Subcutaneous abdominal adipose tissue (tissue), 5 donors: ENCODE measurements at regions not wholly inside any gene's neighbourhood (a gene's known extent, or its start where the extent isn't known, plus 50 kb on each side); places are given as distances from the start of the nearest gene placed in this dataset.

Source experiments
- H3K27ac ChIP-seq: one replicate; pipeline ENCODE4 v1.7.0; 2013; ENCODE audit warnings: low read depth, mild to moderate bottlenecking, inconsistent platforms, low read length, moderate library complexity
- H3K27me3 ChIP-seq, 5 donors: one replicate each; pipeline ENCODE4 v1.7.0; 2013; ENCODE audit warnings: low read length in 5 of 5, inconsistent platforms in 1 of 5; ENCODE audit not compliant: control insufficient read depth in 5 of 5, insufficient read depth in 4 of 5
- H3K36me3 ChIP-seq, 5 donors: one replicate each; pipeline ENCODE4 v1.7.0; 2013; ENCODE audit warnings: low read length in 5 of 5; ENCODE audit not compliant: control insufficient read depth in 5 of 5, insufficient read depth in 5 of 5
- H3K4me1 ChIP-seq, 5 donors: one replicate each; pipeline ENCODE4 v1.7.0; 2013; ENCODE audit warnings: low read length in 5 of 5, mild to moderate bottlenecking in 3 of 5, moderate library complexity in 1 of 5; ENCODE audit not compliant: control insufficient read depth in 5 of 5, insufficient read depth in 5 of 5
- H3K4me3 ChIP-seq, 5 donors: one replicate each; pipeline ENCODE4 v1.7.0; 2013; ENCODE audit warnings: low read length in 5 of 5, low read depth in 1 of 5
- H3K9ac ChIP-seq, 5 donors: one replicate each; pipeline ENCODE4 v1.7.0; 2013; ENCODE audit warnings: low read length in 5 of 5, mild to moderate bottlenecking in 4 of 5, moderate library complexity in 3 of 5
- H3K9me3 ChIP-seq, 5 donors: one replicate each; pipeline ENCODE4 v1.7.0; 2013; ENCODE audit warnings: low read length in 5 of 5; ENCODE audit not compliant: control insufficient read depth in 5 of 5
- donor health status: healthy.
- donor health status: healthy.
- donor health status: healthy.
- donor health status: healthy.
- donor health status: healthy.

- peaks cover 0 to 24% (median 2%) of the 10 kb centered on the region in 5 donors for H3K4me1 ChIP-seq
- no peak overlapping the region for H3K4me3 ChIP-seq
- peaks cover 0 to 6% (median 0%) of the 10 kb centered on the region in 5 donors for H3K9me3 ChIP-seq
- no peaks in the 10 kb centered on the region for H3K36me3 ChIP-seq
- peaks cover 0 to 11% (median 0%) of the 10 kb centered on the region in 5 donors for H3K27me3 ChIP-seq
- H3K27ac ChIP-seq = no peak overlapping the region
- no peak overlapping the region for H3K9ac ChIP-seq
Observed at GRCh38 chr19:56964410-56964920, 123.9 kb upstream of the PEG3 start.

DNA sequence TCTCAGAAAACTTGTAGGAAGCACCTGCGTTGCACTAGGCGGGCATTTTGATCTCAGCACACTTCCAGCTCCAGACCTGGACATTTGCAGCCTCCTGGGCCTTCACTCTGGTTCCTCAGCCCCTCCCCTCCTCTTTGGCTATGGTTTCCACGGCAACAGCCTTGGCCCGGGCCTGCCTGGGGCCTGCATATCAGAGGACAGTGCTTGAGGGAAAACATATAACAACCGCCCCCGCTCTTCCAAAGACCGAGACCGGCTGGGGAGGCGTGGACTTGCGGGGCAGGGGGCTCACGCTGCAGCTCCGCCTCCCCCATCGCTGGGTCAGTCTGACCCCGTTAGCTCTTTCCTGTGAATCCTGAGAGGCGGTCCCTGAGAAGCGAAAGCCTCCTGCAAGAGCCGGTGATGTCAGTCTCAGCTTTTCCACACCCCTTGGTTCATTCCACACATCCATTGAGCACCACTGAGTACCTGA, 125.7 kb upstream of the PEG3 start:
- H3K4me3 ChIP-seq = no peak overlapping the region
- H3K36me3 ChIP-seq = no peaks in the 10 kb centered on the region
- peaks cover 0 to 6% (median 0%) of the 10 kb centered on the region in 5 donors for H3K9me3 ChIP-seq
- peaks cover 1 to 28% (median 7%) of the 10 kb centered on the region in 5 donors for H3K4me1 ChIP-seq
- H3K9ac ChIP-seq = no peak overlapping the region
- no peak overlapping the region for H3K27ac ChIP-seq
- peaks cover 0 to 11% (median 0%) of the 10 kb centered on the region in 5 donors for H3K27me3 ChIP-seq

- Histone ChIP-seq H3K27me3 (peaks cover 0 to 11% (median 0%) of the 10 kb centered on the region in 5 donors), H3K4me3 (no peak overlapping the region), H3K9ac (no peak overlapping the region), H3K4me1 (peaks cover 1 to 28% (median 7%) of the 10 kb centered on the region in 5 donors), H3K27ac (no peak overlapping the region), H3K9me3 (peaks cover 0 to 6% (median 0%) of the 10 kb centered on the region in 5 donors), H3K36me3 (no peaks in the 10 kb centered on the region)
Observed at GRCh38 chr19:56966697-56967299, 126.3 kb upstream of the PEG3 start.

- H3K27ac ChIP-seq = no peak overlapping the region
- peaks cover 0 to 6% (median 0%) of the 10 kb centered on the region in 5 donors for H3K9me3 ChIP-seq
- H3K9ac ChIP-seq = peak overlapping the region in 1 of 5 donors; percentile 7
- peaks cover 1 to 33% (median 11%) of the 10 kb centered on the region in 5 donors for H3K4me1 ChIP-seq
- peaks cover 0 to 11% (median 0%) of the 10 kb centered on the region in 5 donors for H3K27me3 ChIP-seq
- no peaks in the 10 kb centered on the region for H3K36me3 ChIP-seq
- H3K4me3 ChIP-seq = no peak overlapping the region
Observed at GRCh38 chr19:56969156-56969555, 128.6 kb upstream of the PEG3 start.

DNA sequence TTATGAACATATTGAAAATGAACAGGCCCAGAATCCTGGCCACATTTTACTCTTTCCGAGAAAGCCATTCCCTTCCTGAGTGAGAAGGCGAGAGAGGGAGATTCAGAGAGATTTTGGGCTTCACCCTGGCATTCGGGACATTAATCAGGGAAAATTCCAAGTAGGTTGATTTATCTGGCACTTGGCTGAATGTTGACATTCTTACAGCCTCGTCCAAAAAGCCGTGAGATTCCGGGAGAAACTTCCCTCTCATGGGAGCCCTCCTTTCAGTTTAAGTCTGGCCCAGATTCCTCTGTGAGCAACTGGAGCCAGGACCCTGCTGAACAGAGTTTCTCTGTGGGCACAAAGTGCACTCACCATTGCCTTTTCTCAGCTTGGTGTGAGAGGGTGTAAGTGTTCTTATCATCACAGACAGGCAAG, 129.2 kb upstream of the PEG3 start:
- peaks cover 0 to 15% (median 0%) of the 10 kb centered on the region in 5 donors for H3K27me3 ChIP-seq
- no peak overlapping the region for H3K27ac ChIP-seq
- peaks cover 1 to 37% (median 16%) of the 10 kb centered on the region in 5 donors for H3K4me1 ChIP-seq
- no peak overlapping the region for H3K4me3 ChIP-seq
- peaks cover 0 to 10% (median 0%) of the 10 kb centered on the region in 5 donors for H3K9me3 ChIP-seq
- no peaks in the 10 kb centered on the region for H3K36me3 ChIP-seq
- no peak overlapping the region for H3K9ac ChIP-seq

- Histone ChIP-seq H3K27me3 (peaks cover 0 to 12% (median 0%) of the 10 kb centered on the region in 5 donors), H3K4me1 (peaks cover 1 to 41% (median 22%) of the 10 kb centered on the region in 5 donors), H3K9me3 (peaks cover 0 to 6% (median 0%) of the 10 kb centered on the region in 5 donors), H3K4me3 (no peak overlapping the region), H3K9ac (no peak overlapping the region), H3K36me3 (no peaks in the 10 kb centered on the region), H3K27ac (no peak overlapping the region)
Observed at GRCh38 chr19:56971230-56971629, 130.7 kb upstream of the PEG3 start.

- peaks cover 1 to 49% (median 22%) of the 10 kb centered on the region in 5 donors for H3K4me1 ChIP-seq
Observed at GRCh38 chr19:56972291-56972841, 131.8 kb upstream of the PEG3 start.

DNA sequence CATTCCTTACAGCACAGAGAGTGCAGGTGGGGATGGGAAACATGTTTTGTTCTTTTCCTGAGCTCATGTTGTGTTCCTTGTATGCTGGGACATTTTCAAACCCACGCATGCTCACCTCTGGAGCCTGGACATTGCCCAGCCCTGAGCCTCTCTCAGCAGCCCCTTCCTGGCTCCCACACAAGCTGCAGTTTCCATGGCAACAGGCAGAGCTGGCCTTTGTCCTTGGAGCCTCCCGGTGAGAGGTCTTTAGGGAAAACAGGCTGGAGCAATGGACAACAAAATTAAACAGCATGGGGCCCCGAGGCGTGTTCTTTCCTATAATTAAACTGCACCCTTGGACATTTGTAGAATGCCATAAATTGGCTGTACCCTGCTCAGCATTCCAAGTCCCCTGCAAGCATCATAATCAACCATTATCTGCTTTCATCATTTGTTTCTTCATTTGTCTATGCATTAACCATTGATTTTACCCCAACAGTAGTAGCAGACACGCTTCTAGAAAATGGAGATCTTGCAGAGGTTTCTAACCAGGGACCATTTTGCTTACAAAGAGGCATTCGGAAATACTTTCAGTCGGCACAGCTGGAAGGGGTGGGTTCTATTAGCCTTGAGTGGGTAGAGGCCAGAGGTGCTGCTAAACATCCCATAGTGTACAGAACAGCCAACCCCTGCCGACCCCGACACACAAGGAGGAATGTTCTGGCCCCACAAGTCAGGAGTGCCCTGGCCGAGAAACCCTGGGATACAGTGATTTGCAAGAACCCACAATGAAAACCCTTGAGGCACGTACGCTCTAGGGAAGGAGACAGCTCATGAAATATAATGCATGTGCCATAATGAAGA, 133.4 kb upstream of the PEG3 start:
- no peak overlapping the region for H3K4me3 ChIP-seq
- peaks cover 1 to 47% (median 22%) of the 10 kb centered on the region in 5 donors for H3K4me1 ChIP-seq
- H3K27me3 ChIP-seq = peaks cover 0 to 6% (median 0%) of the 10 kb centered on the region in 5 donors
- no peak overlapping the region for H3K27ac ChIP-seq
- H3K36me3 ChIP-seq = no peaks in the 10 kb centered on the region
- no peak overlapping the region for H3K9ac ChIP-seq
- peaks cover 0 to 10% (median 0%) of the 10 kb centered on the region in 5 donors for H3K9me3 ChIP-seq

More at GRCh38 chr19:56972291-56972841, 131.8 kb upstream of the PEG3 start:
- Histone ChIP-seq H3K9ac (no peak overlapping the region), H3K27me3 (peaks cover 0 to 6% (median 0%) of the 10 kb centered on the region in 5 donors), H3K27ac (no peak overlapping the region), H3K36me3 (no peaks in the 10 kb centered on the region), H3K4me3 (no peak overlapping the region), H3K9me3 (peaks cover 0 to 4% (median 0%) of the 10 kb centered on the region in 5 donors)

DNA sequence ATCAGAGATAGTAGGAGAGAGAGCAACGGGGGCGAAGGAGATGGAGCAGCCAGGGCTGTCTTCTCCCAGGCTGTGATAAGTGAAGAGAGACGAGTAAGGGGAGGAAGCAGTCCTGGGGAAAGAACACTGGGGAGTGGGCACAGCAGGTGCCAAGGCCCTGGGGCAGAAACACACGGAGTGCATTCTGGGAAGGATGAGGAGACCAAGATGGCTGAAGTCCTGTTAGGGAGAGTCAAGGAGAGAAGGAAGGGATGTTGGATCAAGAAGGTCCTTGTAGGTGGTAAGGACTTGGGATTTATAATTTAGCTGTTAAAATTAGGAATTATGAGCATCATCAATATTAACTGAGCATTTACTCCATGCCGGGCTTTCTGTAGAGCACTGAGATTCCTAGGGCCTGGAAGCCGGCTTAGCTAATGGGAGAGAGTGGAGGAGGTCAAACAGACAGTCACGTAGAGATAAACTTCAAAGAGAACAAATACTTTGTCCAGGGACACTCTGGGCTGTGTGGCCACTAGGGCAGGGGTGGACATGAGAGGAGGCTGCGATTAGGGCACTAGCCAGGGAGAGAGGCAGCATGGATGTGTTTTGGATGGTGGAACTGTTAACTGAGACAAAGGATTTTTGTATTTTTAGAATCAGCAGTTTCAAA, 134.2 kb upstream of the PEG3 start:
- Histone ChIP-seq H3K4me3 (no peak overlapping the region), H3K9me3 (peaks cover 0 to 10% (median 0%) of the 10 kb centered on the region in 5 donors), H3K27me3 (peaks cover 0 to 6% (median 0%) of the 10 kb centered on the region in 5 donors), H3K9ac (no peak overlapping the region), H3K36me3 (no peaks in the 10 kb centered on the region), H3K27ac (no peak overlapping the region), H3K4me1 (peaks cover 1 to 40% (median 20%) of the 10 kb centered on the region in 5 donors)
